Heart left ventricle (tissue), 16 donors: ENCODE measurements at regions not wholly inside any gene's neighbourhood (a gene's known extent, or its start where the extent isn't known, plus 50 kb on each side); places are given as distances from the start of the nearest gene placed in this dataset.

Experiments
- ATAC-seq, 4 donors: fragments of 200-7000 bp; cut with Tn5 transposase; one replicate each; pipeline ENCODE4 v1.9.1; 2020 to 2022; ENCODE audit warnings: moderate library complexity in 4 of 4, mild to moderate bottlenecking in 3 of 4, moderate number of reproducible peaks in 1 of 4
- DNase-seq, 5 donors: peaks; one replicate each; pipeline ENCODE4 v3.0.0-alpha.2; 2020
- H3K27ac ChIP-seq, 12 donors: fragments of 200-600 bp; sonication (generic) in 4 of 12; one replicate each; pipeline versions ENCODE4 v1.5.0 to v1.8.0; 2016 to 2022; ENCODE audit warnings: mild to moderate bottlenecking in 2 of 12
- H3K27me3 ChIP-seq, 9 donors: fragments of 200-600 bp; sonication (generic) in 2 of 9; one replicate each; pipeline versions ENCODE4 v1.5.1 to v1.8.0; 2016 to 2022; ENCODE audit warnings: mild to moderate bottlenecking in 3 of 9
- H3K36me3 ChIP-seq, 9 donors: fragments of 200-600 bp; sonication (generic) in 2 of 9; one replicate each; pipeline versions ENCODE4 v1.5.0 to v1.8.0; 2018 to 2022; ENCODE audit warnings: mild to moderate bottlenecking in 2 of 9
- H3K4me1 ChIP-seq, 12 donors: fragments of 200-600 bp; sonication (generic) in 4 of 12; one replicate each; pipeline versions ENCODE4 v1.5.0 to v1.8.0; 2016 to 2022; ENCODE audit warnings: mild to moderate bottlenecking in 3 of 12
- H3K4me3 ChIP-seq, 12 donors: fragments of 200-600 bp; sonication (generic) in 4 of 12; one replicate each; pipeline versions ENCODE4 v1.5.0 to v1.8.0; 2017 to 2022; ENCODE audit warnings: mild to moderate bottlenecking in 9 of 12, moderate library complexity in 4 of 12
- H3K9me3 ChIP-seq, 12 donors: fragments of 200-600 bp; sonication (generic) in 4 of 12; one replicate each; pipeline versions ENCODE4 v1.5.0 to v1.8.0; 2016 to 2022; ENCODE audit warnings: mild to moderate bottlenecking in 1 of 12
- POLR2A ChIP-seq, 2 donors: fragments of 450-650 bp; IDR thresholded peaks; one replicate each; pipeline ENCODE4 v1.6.1; 2017; ENCODE audit warnings: antibody characterized with exemption in 2 of 2, mild to moderate bottlenecking in 2 of 2, moderate library complexity in 2 of 2
- WGBS, 4 donors: extraction: QIAGEN DNeasy Blood & Tissue Kit in 2 of 4; methylation state at CpG; one replicate each; pipeline versions ENCODE4 v1.1.5 to v1.1.7; 2013 to 2018; 5-methylcytosine and 5-hydroxymethylcytosine counted together
- intact Hi-C, 10 donors: fragments of 100-400 bp; cut with DNase I; formaldehyde crosslinking; loops; one replicate each; pipeline versions ENCODE4 v1.11.1 to v1.14.2; 2022
- TF ChIP-seq, protein P1 (sequence below), 12 donors: fragments of 200-600 bp; sonication (generic) in 4 of 12; IDR thresholded peaks; one replicate each; pipeline versions ENCODE4 v1.5.0 to v1.8.0; 2018 to 2022; ENCODE audit warnings: antibody characterized with exemption in 12 of 12, mild to moderate bottlenecking in 5 of 12
- donor health status: ischemic (EF 13 %, LVEDD 7.1; RV severe dilation, severe dysfunction).
- donor health status: healthy with polysubstance abuse.
- donor health status: DM: no; HTN: yes; CAD: no.
- donor health status: DM: no; HTN: no; CAD: no.
- donor health status: ischemic (EF 25% LVEDD 6.9; RV normal size, moderate dysfunction).
- donor health status: ischemic (EF 25% LVEDD 5.7; RV mildly dilated, moderate dysfunction).
- donor health status: healthy.
- donor health status: DM: yes; HTN: yes; CAD: no.
- donor health status: ischemic (EF 35%, LVEDD 5.7; RV mildly dilated, moderate dysfunction).
- donor health status: nonischemic (EF 11% LVEDD 7.7; RV severe dilation, severe dysfunction).
- donor health status: DM: yes; HTN: yes; CAD: no.
- donor health status: PGD.
- donor health status: ischemic (EF 29% LVEDD 5.4; RV normal size, mild dysfunction).
- donor health status: nonischemic (EF 23%, LVEDD 6.1; RV moderate dilation, normal function).

- no peak for ATAC-seq
- H3K4me3 ChIP-seq, result no peak overlapping the region
- TF ChIP-seq POLR2A (IDR thresholded peaks at IDR 0.05), result no peak
- TF ChIP-seq, protein P1, sequence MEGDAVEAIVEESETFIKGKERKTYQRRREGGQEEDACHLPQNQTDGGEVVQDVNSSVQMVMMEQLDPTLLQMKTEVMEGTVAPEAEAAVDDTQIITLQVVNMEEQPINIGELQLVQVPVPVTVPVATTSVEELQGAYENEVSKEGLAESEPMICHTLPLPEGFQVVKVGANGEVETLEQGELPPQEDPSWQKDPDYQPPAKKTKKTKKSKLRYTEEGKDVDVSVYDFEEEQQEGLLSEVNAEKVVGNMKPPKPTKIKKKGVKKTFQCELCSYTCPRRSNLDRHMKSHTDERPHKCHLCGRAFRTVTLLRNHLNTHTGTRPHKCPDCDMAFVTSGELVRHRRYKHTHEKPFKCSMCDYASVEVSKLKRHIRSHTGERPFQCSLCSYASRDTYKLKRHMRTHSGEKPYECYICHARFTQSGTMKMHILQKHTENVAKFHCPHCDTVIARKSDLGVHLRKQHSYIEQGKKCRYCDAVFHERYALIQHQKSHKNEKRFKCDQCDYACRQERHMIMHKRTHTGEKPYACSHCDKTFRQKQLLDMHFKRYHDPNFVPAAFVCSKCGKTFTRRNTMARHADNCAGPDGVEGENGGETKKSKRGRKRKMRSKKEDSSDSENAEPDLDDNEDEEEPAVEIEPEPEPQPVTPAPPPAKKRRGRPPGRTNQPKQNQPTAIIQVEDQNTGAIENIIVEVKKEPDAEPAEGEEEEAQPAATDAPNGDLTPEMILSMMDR (IDR thresholded peaks at IDR 0.05), result no peak
- H3K36me3 ChIP-seq, result no peaks in the 10 kb centered on the region
- H3K27me3 ChIP-seq, result no peaks in the 10 kb centered on the region
- H3K9me3 ChIP-seq, result peaks cover 0 to 24% (median 0%) of the 10 kb centered on the region in 12 donors
- no peak overlapping the region for H3K27ac ChIP-seq
- 80 to 91% (median 83%) methylated on average over 6 of the region's 6 CpGs for WGBS, 4 donors
- no peaks in the 10 kb centered on the region for H3K4me1 ChIP-seq
- DNase-seq, result no peak
- intact Hi-C loops, result no loop called here
Observed at GRCh38 chr13:109954441-109954840, 168.1 kb upstream of the IRS2 start.

DNA sequence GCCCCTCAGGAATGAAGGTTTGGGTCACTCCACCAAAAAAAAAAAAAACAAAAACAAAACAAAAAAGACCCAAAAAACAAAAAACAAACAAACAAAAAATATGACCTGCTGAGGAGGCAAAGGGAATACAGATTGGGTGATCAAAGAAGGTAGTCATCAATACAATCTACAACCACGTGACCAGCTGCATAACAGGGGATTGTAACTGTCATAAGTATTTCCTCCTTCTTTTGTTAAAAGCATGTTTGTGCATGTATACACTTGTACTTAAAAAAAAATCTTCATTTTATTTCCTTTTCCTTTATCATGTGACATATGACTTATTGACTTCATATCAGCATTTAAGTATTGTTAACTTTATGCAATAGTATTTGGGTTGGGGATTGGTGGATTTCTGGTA is 165.1 kb upstream of the IRS2 start:
- Histone ChIP-seq H3K27ac (no peak overlapping the region), H3K4me3 (no peak overlapping the region), H3K27me3 (no peaks in the 10 kb centered on the region), H3K4me1 (no peaks in the 10 kb centered on the region), H3K36me3 (no peaks in the 10 kb centered on the region), H3K9me3 (peaks cover 0 to 4% (median 0%) of the 10 kb centered on the region in 12 donors)
- intact Hi-C loops, result no loop called here
- DNase-seq, result no peak
- TF ChIP-seq POLR2A (IDR thresholded peaks at IDR 0.05), result no peak
- whole genome bisulfite sequencing, 4 donors, result 58 to 79% (median 74%) methylated on average over 1 of the region's 1 CpG
- ATAC-seq, result no peak

DNA sequence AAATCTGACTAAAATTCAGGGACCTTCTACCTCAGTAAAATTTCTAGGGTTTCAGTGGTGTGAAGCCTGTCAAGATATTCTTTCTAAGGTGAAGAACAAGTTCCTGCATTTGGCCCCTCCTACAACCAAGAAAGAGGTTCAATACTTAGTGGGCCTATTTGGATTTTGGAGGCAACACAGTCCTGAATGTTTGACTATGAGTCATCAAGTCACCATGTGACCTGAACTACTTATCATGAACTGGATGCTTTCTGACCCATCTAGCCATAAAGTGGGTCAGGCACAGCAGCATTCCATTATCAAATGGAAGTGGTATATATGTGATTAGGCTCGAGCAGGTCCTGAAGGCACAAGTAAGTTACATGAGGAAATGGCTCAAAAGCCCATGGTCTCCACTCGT is 163.0 kb upstream of the IRS2 start:
- no peak overlapping the region for H3K27ac ChIP-seq
- peaks cover 0 to 4% (median 0%) of the 10 kb centered on the region in 12 donors for H3K9me3 ChIP-seq
- TF ChIP-seq POLR2A (IDR thresholded peaks at IDR 0.05), result no peak
- TF ChIP-seq, protein P1 (IDR thresholded peaks at IDR 0.05), result no peak
- no peaks in the 10 kb centered on the region for H3K4me1 ChIP-seq
- DNase-seq (no peak), ATAC-seq (no peak)
- H3K27me3 ChIP-seq, result no peaks in the 10 kb centered on the region
- 65 to 83% (median 73%) methylated on average over 2 of the region's 2 CpGs for WGBS, 4 donors
- intact Hi-C loops, result loop anchor here in 1 of 10 donors (5.0 kb wide), 1 partner anchor 52 kb away; no protein-coding TSS in a partner anchor
- no peak overlapping the region for H3K4me3 ChIP-seq
- no peaks in the 10 kb centered on the region for H3K36me3 ChIP-seq

- H3K4me1 ChIP-seq, result no peaks in the 10 kb centered on the region
- TF ChIP-seq, protein P1 (IDR thresholded peaks at IDR 0.05), result no peak
- no peak for ATAC-seq
- intact Hi-C loops, result loop anchor here in 1 of 10 donors (5.0 kb wide), 1 partner anchor 50 kb away; no protein-coding TSS in a partner anchor
- H3K27ac ChIP-seq, result no peak overlapping the region
- 67 to 80% (median 79%) methylated on average over 2 of the region's 2 CpGs for WGBS, 4 donors
- DNase-seq, result no peak
- H3K36me3 ChIP-seq, result no peaks in the 10 kb centered on the region
- peaks cover 0 to 3% (median 0%) of the 10 kb centered on the region in 9 donors for H3K27me3 ChIP-seq
- peaks cover 0 to 4% (median 0%) of the 10 kb centered on the region in 12 donors for H3K9me3 ChIP-seq
- H3K4me3 ChIP-seq, result no peak overlapping the region
Observed at GRCh38 chr13:109947006-109947405, 160.6 kb upstream of the IRS2 start.
